IMR-90 (cell line): ENCODE measurements at regions not wholly inside any gene's neighbourhood (a gene's known extent, or its start where the extent isn't known, plus 50 kb on each side); places are given as distances from the start of the nearest gene placed in this dataset.

Source experiments
- ATAC-seq: fragments of 200-7000 bp; cut with Tn5 transposase; 2 replicates; pipeline ENCODE4 v1.9.1; 2020; ENCODE audit warnings: low read depth, mild to moderate bottlenecking, moderate library complexity
- BruUV-seq: library from RNA; stranded (reverse); fragments of 400-500 nt; replicated peaks from 2 replicates; lab custom pipeline; 2021; lab: Mats Ljungman, UMichigan
- CTCF ChIA-PET: fragments of 300-600 bp; formaldehyde crosslinking; extraction: SDS; loops from one replicate; lab custom pipeline; 2021; ENCODE audit warnings: antibody characterized with exemption; lab: Yijun Ruan, JAX
- POLR2A ChIA-PET: fragments of 300-600 bp; sonication (Branson Sonifier 250); formaldehyde crosslinking; loops from one replicate; lab custom pipeline; 2022; ENCODE audit warnings: antibody characterized with exemption; ENCODE audit not compliant: unreplicated experiment; lab: Charles Lee
- DNase-seq: peaks from one replicate; pipeline ENCODE4 v3.0.0; 2013
- H2AFZ ChIP-seq: replicated peaks from 2 replicates; pipeline ENCODE3; 2013; ENCODE audit warnings: low read length, mild to moderate bottlenecking; ENCODE audit not compliant: poor library complexity
- H2AK5ac ChIP-seq: 2 replicates; pipeline ENCODE4 v1.6.1; 2013; ENCODE audit warnings: low read depth, low read length, inconsistent platforms
- H2AK9ac ChIP-seq: replicated peaks from 2 replicates; pipeline ENCODE3; 2013; ENCODE audit warnings: mild to moderate bottlenecking, low read depth, low read length, moderate library complexity; ENCODE audit not compliant: poor library complexity
- H2BK120ac ChIP-seq: 2 replicates; pipeline ENCODE4 v1.6.1; 2013; ENCODE audit warnings: low read depth, low read length, inconsistent platforms
- H2BK15ac ChIP-seq: 3 replicates; pipeline ENCODE4 v1.6.1; 2013; ENCODE audit warnings: low read depth, low read length, inconsistent platforms
- H2BK20ac ChIP-seq: 2 replicates; pipeline ENCODE4 v1.6.1; 2013; ENCODE audit warnings: low read depth, mild to moderate bottlenecking, inconsistent platforms, low read length, moderate library complexity
- H2BK5ac ChIP-seq: 2 replicates; pipeline ENCODE4 v1.6.1; 2013; ENCODE audit warnings: mild to moderate bottlenecking, low read depth, low read length, inconsistent platforms; ENCODE audit not compliant: poor library complexity, severe bottlenecking
- H3K14ac ChIP-seq: replicated peaks from 2 replicates; pipeline ENCODE4 v1.6.1; 2013; ENCODE audit warnings: low read depth, low read length, inconsistent platforms
- H3K18ac ChIP-seq: 2 replicates; pipeline ENCODE4 v1.6.1; 2013; ENCODE audit warnings: low read depth, low read length, control low read depth
- H3K23ac ChIP-seq: 2 replicates; pipeline ENCODE4 v1.6.1; 2013; ENCODE audit warnings: low read depth, low read length, inconsistent platforms
- H3K27ac ChIP-seq: 2 replicates; pipeline ENCODE4 v1.5.1; 2013; ENCODE audit warnings: mild to moderate bottlenecking, control low read depth, low read length; ENCODE audit not compliant: insufficient read depth
- H3K27me3 ChIP-seq: 2 replicates; pipeline ENCODE4 v1.6.1; 2013; ENCODE audit warnings: low read length; ENCODE audit not compliant: control insufficient read depth, insufficient read depth
- H3K36me3 ChIP-seq: 2 replicates; pipeline ENCODE4 v1.6.1; 2013; ENCODE audit warnings: low read length, mixed read lengths; ENCODE audit not compliant: control insufficient read depth, insufficient read depth
- H3K4ac ChIP-seq: 2 replicates; pipeline ENCODE4 v1.6.1; 2013; ENCODE audit warnings: low read depth, low read length, inconsistent platforms
- H3K4me1 ChIP-seq: 2 replicates; pipeline ENCODE4 v1.6.1; 2013; ENCODE audit warnings: low read length, mixed read lengths; ENCODE audit not compliant: control insufficient read depth, insufficient read depth
- H3K4me2 ChIP-seq: 2 replicates; pipeline ENCODE4 v1.6.1; 2013; ENCODE audit warnings: low read depth, mild to moderate bottlenecking, control low read depth, low read length, moderate library complexity
- H3K4me3 ChIP-seq: 2 replicates; pipeline ENCODE4 v1.5.1; 2013; ENCODE audit warnings: low read depth, mild to moderate bottlenecking, control low read depth, low read length, moderate library complexity; ENCODE audit not compliant: insufficient read depth
- H3K56ac ChIP-seq: 2 replicates; pipeline ENCODE4 v1.6.1; 2013; ENCODE audit warnings: low read length, inconsistent platforms; ENCODE audit not compliant: insufficient read depth; ENCODE audit errors: extremely low read depth
- H3K79me1 ChIP-seq, 2 experiments: 2 replicates each; pipeline ENCODE4 v1.6.1; 2013; ENCODE audit warnings: low read length in 2 of 2, inconsistent platforms in 1 of 2, low read depth in 1 of 2
- H3K9ac ChIP-seq: 2 replicates; pipeline ENCODE4 v1.6.1; 2013; ENCODE audit warnings: low read depth, low read length, control low read depth
- H3K9me1 ChIP-seq: 2 replicates; pipeline ENCODE4 v1.6.1; 2013; ENCODE audit warnings: low read length, inconsistent platforms; ENCODE audit not compliant: insufficient read depth
- H3K9me3 ChIP-seq: 2 replicates; pipeline ENCODE4 v1.6.1; 2013; ENCODE audit warnings: low read length; ENCODE audit not compliant: control insufficient read depth, insufficient read depth
- H4K20me1 ChIP-seq: 2 replicates; pipeline ENCODE4 v1.6.1; 2013; ENCODE audit warnings: low read length, inconsistent platforms; ENCODE audit not compliant: insufficient read depth
- H4K5ac ChIP-seq: 2 replicates; pipeline ENCODE4 v1.6.1; 2013; ENCODE audit warnings: mild to moderate bottlenecking, low read depth, low read length, control low read depth
- H4K8ac ChIP-seq, 2 experiments: 2 replicates each; pipeline ENCODE4 v1.6.1; 2013; ENCODE audit warnings: low read depth in 2 of 2, low read length in 2 of 2, control low read depth in 1 of 2, inconsistent platforms in 1 of 2
- H4K91ac ChIP-seq: 2 replicates; pipeline ENCODE4 v1.6.1; 2013; ENCODE audit warnings: low read depth, low read length, inconsistent platforms; ENCODE audit not compliant: insufficient read depth
- BHLHE40 ChIP-seq: fragments of 150-350 bp; IDR thresholded peaks from 2 replicates; pipeline ENCODE4 v1.6.1; 2016; ENCODE audit warnings: mild to moderate bottlenecking, low read depth, low read length
- CEBPB ChIP-seq: IDR thresholded peaks from 2 replicates; pipeline ENCODE4 v1.6.1; 2012; ENCODE audit warnings: low read depth, low read length, improper control_type of control experiment
- CHD1 ChIP-seq: IDR thresholded peaks from 2 replicates; pipeline ENCODE4 v1.6.1; 2012; ENCODE audit warnings: low read depth, low read length, improper control_type of control experiment
- CTCF ChIP-seq: conservative IDR thresholded peaks from 2 replicates; pipeline ENCODE4 v1.5.1; 2012; ENCODE audit warnings: mild to moderate bottlenecking, low read depth, low read length, improper control_type of control experiment
- FOS ChIP-seq: fragments of 150-350 bp; IDR thresholded peaks from 2 replicates; pipeline ENCODE4 v1.6.1; 2016; ENCODE audit warnings: low read depth, low read length
- MAZ ChIP-seq: IDR thresholded peaks from 2 replicates; pipeline ENCODE4 v1.6.1; 2012; ENCODE audit warnings: low read depth, mild to moderate bottlenecking, low read length, improper control_type of control experiment, moderate library complexity, borderline replicate concordance
- POLR2A ChIP-seq: IDR thresholded peaks from 2 replicates; pipeline ENCODE4 v1.6.1; 2012; ENCODE audit warnings: mild to moderate bottlenecking, low read depth, low read length
- RAD21 ChIP-seq: IDR thresholded peaks from 2 replicates; pipeline ENCODE4 v1.6.1; 2012; ENCODE audit warnings: low read length, improper control_type of control experiment
- RFX5 ChIP-seq: IDR thresholded peaks from 2 replicates; pipeline ENCODE4 v1.8.0; 2012; ENCODE audit warnings: low read depth, mild to moderate bottlenecking, low read length, moderate library complexity
- WGBS, 2 experiments: methylation state at CpG; one replicate each; pipeline versions ENCODE4 v1.1.5 to v1.1.7; 2013; ENCODE audit warnings: missing lambda C conversion rate in 2 of 2; ENCODE audit not compliant: insufficient read length in 1 of 2; ENCODE audit errors: extremely low coverage in 2 of 2; 5-methylcytosine and 5-hydroxymethylcytosine counted together
- dilution Hi-C: fragments of 300-500 bp; cut with HindIII; formaldehyde crosslinking; loops from one replicate; pipeline ENCODE4 v1.14.3; 2018; ENCODE audit warnings: low sequenced_read_pairs; ENCODE audit not compliant: unreplicated experiment
- in situ Hi-C: fragments of 300-500 bp; cut with MboI; formaldehyde crosslinking; loops from 3 replicates; pipeline ENCODE4 v1.14.3; 2019; ENCODE audit warnings: low sequenced_read_pairs, inconsistent platforms, mixed read lengths
- intact Hi-C: fragments of 100-400 bp; cut with micrococcal nuclease; formaldehyde crosslinking; loops from 2 replicates; pipeline ENCODE4 v1.10.0; 2022
- TF ChIP-seq, protein P1 (sequence below): fragments of 150-350 bp; IDR thresholded peaks from 2 replicates; pipeline ENCODE4 v1.6.1; 2016; ENCODE audit warnings: low read depth, mild to moderate bottlenecking, low read length, moderate library complexity, borderline replicate concordance
- TF ChIP-seq, protein P2 (sequence below): fragments of 150-350 bp; IDR thresholded peaks from 2 replicates; pipeline ENCODE4 v1.6.1; 2017; ENCODE audit warnings: mild to moderate bottlenecking, antibody characterized with exemption, low read length, low read depth

GRCh38 chr12:98291828-98292227 lies 223.6 kb upstream of the TMPO start:
- in situ Hi-C loops: no loop called here
- H2AK5ac ChIP-seq: no peak overlapping the region
- no peak overlapping the region for H4K91ac ChIP-seq
- H4K20me1 ChIP-seq: no peaks in the 10 kb centered on the region
- no peak overlapping the region for H3K4ac ChIP-seq
- ChIA-PET CTCF (no interaction called here), POLR2A (no interaction called here)
- H3K4me3 ChIP-seq: no peak overlapping the region
- dilution Hi-C loops: no loop called here
- H3K4me1 ChIP-seq: no peaks in the 10 kb centered on the region
- DNase-seq (no peak), ATAC-seq (no peak)
- H3K23ac ChIP-seq: no peak overlapping the region
- no peak overlapping the region for H2AFZ ChIP-seq
- H3K79me1 ChIP-seq: no peaks in the 10 kb centered on the region
- no peaks in the 10 kb centered on the region for H3K9me1 ChIP-seq
- TF ChIP-seq CTCF (no peak), POLR2A (no peak), BHLHE40 (no peak), CHD1 (no peak), CEBPB (no peak), RFX5 (no peak), FOS (no peak), MAZ (no peak), RAD21 (no peak)
- TF ChIP-seq, protein P1, sequence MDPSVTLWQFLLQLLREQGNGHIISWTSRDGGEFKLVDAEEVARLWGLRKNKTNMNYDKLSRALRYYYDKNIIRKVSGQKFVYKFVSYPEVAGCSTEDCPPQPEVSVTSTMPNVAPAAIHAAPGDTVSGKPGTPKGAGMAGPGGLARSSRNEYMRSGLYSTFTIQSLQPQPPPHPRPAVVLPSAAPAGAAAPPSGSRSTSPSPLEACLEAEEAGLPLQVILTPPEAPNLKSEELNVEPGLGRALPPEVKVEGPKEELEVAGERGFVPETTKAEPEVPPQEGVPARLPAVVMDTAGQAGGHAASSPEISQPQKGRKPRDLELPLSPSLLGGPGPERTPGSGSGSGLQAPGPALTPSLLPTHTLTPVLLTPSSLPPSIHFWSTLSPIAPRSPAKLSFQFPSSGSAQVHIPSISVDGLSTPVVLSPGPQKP: no peak
- TF ChIP-seq, protein P2, sequence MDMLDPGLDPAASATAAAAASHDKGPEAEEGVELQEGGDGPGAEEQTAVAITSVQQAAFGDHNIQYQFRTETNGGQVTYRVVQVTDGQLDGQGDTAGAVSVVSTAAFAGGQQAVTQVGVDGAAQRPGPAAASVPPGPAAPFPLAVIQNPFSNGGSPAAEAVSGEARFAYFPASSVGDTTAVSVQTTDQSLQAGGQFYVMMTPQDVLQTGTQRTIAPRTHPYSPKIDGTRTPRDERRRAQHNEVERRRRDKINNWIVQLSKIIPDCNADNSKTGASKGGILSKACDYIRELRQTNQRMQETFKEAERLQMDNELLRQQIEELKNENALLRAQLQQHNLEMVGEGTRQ: no peak
- no peaks in the 10 kb centered on the region for H3K36me3 ChIP-seq
- H2BK120ac ChIP-seq: no peak overlapping the region
- H3K27ac ChIP-seq: no peak overlapping the region
- no peak overlapping the region for H2BK5ac ChIP-seq
- H3K14ac ChIP-seq: no peak overlapping the region
- intact Hi-C loops: no loop called here
- H4K8ac ChIP-seq: no peak overlapping the region
- H3K9me3 ChIP-seq: no peaks in the 10 kb centered on the region
- H2AK9ac ChIP-seq: no peak overlapping the region
- H2BK20ac ChIP-seq: no peak overlapping the region
- 0% methylated on average over 1 of the region's 4 CpGs; no CpG with 5 or more reads in 1 of the 2 experiments for WGBS, 2 experiments
- BruUV-seq: no TSS peak
- no peaks in the 10 kb centered on the region for H3K27me3 ChIP-seq
- H4K5ac ChIP-seq: no peak overlapping the region
- H3K18ac ChIP-seq: no peak overlapping the region
- no peak overlapping the region for H3K4me2 ChIP-seq
- no peak overlapping the region for H3K9ac ChIP-seq
- no peak overlapping the region for H3K56ac ChIP-seq
- H2BK15ac ChIP-seq: no peak overlapping the region
